Gastrocnemius medialis (tissue), 4 donors: ENCODE measurements at regions not wholly inside any gene's neighbourhood (a gene's known extent, or its start where the extent isn't known, plus 50 kb on each side); places are given as distances from the start of the nearest gene placed in this dataset.

Source experiments
- POLR2A ChIP-seq, 2 donors: fragments of 450-650 bp; IDR thresholded peaks; one replicate each; pipeline ENCODE4 v1.6.1; 2017; ENCODE audit warnings: antibody characterized with exemption in 2 of 2, mild to moderate bottlenecking in 2 of 2, moderate library complexity in 2 of 2
- TF ChIP-seq, protein P1 (sequence below), 5 experiments: fragments of 450-650 bp in 3 of 5; fragments of 200-600 bp in 2 of 5; sonication (generic) in 2 of 5; IDR thresholded peaks in 4 of 5; conservative IDR thresholded peaks in 1 of 5; 1 replicate in 4 of 5; 2 replicates in 1 of 5; pipeline ENCODE4 v1.5.1; 2016 to 2019; ENCODE audit warnings: antibody characterized with exemption in 5 of 5, mild to moderate bottlenecking in 3 of 5, moderate library complexity in 3 of 5

DNA sequence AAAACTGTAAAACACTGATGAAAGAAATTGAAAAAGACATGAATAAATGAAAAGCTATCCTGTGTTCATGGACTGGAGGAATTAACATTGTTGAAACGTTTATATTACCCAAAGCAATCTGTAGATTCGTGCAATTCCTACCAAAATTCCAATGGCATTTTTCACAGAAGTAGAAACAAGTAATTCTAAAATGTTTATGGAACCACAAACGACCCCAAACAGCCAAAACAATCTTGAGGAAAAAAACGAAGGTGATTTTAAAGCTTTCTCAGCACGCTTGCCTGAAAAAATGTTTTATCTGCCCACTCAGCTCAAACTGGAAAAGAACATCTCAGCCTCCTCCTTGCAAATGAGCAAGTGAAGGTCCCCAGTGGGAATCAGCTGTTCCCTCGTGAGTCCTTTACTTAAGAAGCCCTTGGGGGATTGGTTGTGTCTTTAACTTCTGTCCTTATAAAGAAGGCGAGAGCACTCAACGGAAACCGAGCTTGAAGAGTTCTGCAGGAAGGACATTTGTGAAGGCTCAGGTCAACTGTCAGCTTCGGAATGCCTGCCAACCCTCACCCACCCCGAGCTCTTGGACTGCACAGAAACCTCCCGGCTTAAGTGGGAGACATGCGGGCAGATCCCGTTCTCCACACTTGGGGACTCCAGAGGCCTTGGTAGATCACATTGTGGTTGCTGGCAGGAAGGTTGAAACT, 256.0 kb upstream of the IRS2 start:
- TF ChIP-seq, protein P1, sequence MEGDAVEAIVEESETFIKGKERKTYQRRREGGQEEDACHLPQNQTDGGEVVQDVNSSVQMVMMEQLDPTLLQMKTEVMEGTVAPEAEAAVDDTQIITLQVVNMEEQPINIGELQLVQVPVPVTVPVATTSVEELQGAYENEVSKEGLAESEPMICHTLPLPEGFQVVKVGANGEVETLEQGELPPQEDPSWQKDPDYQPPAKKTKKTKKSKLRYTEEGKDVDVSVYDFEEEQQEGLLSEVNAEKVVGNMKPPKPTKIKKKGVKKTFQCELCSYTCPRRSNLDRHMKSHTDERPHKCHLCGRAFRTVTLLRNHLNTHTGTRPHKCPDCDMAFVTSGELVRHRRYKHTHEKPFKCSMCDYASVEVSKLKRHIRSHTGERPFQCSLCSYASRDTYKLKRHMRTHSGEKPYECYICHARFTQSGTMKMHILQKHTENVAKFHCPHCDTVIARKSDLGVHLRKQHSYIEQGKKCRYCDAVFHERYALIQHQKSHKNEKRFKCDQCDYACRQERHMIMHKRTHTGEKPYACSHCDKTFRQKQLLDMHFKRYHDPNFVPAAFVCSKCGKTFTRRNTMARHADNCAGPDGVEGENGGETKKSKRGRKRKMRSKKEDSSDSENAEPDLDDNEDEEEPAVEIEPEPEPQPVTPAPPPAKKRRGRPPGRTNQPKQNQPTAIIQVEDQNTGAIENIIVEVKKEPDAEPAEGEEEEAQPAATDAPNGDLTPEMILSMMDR (IDR thresholded peaks at IDR 0.05 in 4 of 5, conservative IDR thresholded peaks at IDR 0.05 in 1 of 5) = no peak
- TF ChIP-seq POLR2A (IDR thresholded peaks at IDR 0.05) = no peak
